ENCODE measurements at regions not wholly inside any gene's neighbourhood (a gene's known extent, or its start where the extent isn't known, plus 50 kb on each side); places are given as distances from the start of the nearest gene placed in this dataset.
"Not testable (repeated sequence)": the region's sequence is repeated elsewhere in the genome, so short reads cannot be mapped to it uniquely, and the experiment has no call there.

DNA sequence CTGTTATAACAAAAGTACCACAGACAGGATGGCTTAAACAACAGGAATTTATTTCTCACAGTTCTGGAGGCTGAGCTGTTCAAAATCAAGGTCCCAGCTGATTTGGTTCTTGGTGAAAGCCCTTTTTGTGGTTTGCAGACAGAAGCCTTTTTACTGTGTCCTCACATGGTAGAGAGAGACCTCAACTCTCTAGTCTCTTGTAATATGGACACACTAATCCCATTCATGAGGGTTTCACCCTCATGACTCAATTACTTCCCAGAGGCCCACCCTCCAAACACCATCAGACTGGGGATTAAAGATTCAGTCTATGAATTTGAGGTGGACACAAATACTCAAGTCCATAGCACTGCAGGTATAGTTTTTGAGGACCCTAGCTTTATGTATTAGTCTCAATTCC lies 97.3 kb upstream of the WIPF3 start:
- H3K27me3 ChIP-seq (replicated peaks in 1 of 2; ENCODE audit: control insufficient read depth in 2 of 2, insufficient read depth in 2 of 2, low read length in 1 of 2); BruUV-seq (replicated peaks); H3K79me2 ChIP-seq (ENCODE audit: control insufficient read depth, insufficient read depth, low read length); RAD21 ChIA-PET (ENCODE audit: unreplicated experiment); H3K36me3 ChIP-seq (ENCODE audit: control insufficient read depth in 2 of 2, insufficient read depth in 2 of 2, low read length in 1 of 2); H3K9ac ChIP-seq (ENCODE audit: control insufficient read depth, insufficient read depth, low read length); CTCF ChIA-PET; H3K4me2 ChIP-seq (ENCODE audit: control insufficient read depth, insufficient read depth); in situ Hi-C loops (cut with MboI); ATAC-seq; POLR2A ChIA-PET; intact Hi-C loops (cut with micrococcal nuclease; ENCODE audit: unreplicated experiment); H3K9me3 ChIP-seq (replicated peaks; ENCODE audit: control insufficient read depth, insufficient read depth, low read length); H3K4me1 ChIP-seq (ENCODE audit: control insufficient read depth, insufficient read depth, low read length); DNase-seq (ENCODE audit: low read depth, low spot score); FAIRE-seq; H4K20me1 ChIP-seq (ENCODE audit: control insufficient read depth, insufficient read depth); H2AFZ ChIP-seq (ENCODE audit: control insufficient read depth, low read depth, low read length); H3K4me3 ChIP-seq; SMC1A ChIA-PET (ENCODE audit: uncharacterized antibody, unreplicated experiment); H3K27ac ChIP-seq (ENCODE audit: control insufficient read depth, insufficient read depth): not testable (repeated sequence)

GRCh38 chr7:29723127-29723526 lies 83.2 kb upstream of the WIPF3 start:
- H3K4me1 ChIP-seq (ENCODE audit: control insufficient read depth, insufficient read depth, low read length); in situ Hi-C loops (cut with MboI); H3K79me2 ChIP-seq (ENCODE audit: control insufficient read depth, insufficient read depth, low read length); H3K9me3 ChIP-seq (replicated peaks; ENCODE audit: control insufficient read depth, insufficient read depth, low read length); BruUV-seq (replicated peaks); CTCF ChIA-PET; H3K36me3 ChIP-seq (ENCODE audit: control insufficient read depth in 2 of 2, insufficient read depth in 2 of 2, low read length in 1 of 2); RAD21 ChIA-PET (ENCODE audit: unreplicated experiment); ATAC-seq; H3K27ac ChIP-seq (ENCODE audit: control insufficient read depth, insufficient read depth); H3K9ac ChIP-seq (ENCODE audit: control insufficient read depth, insufficient read depth, low read length); H2AFZ ChIP-seq (ENCODE audit: control insufficient read depth, low read depth, low read length); H3K4me3 ChIP-seq; SMC1A ChIA-PET (ENCODE audit: uncharacterized antibody, unreplicated experiment); H3K4me2 ChIP-seq (ENCODE audit: control insufficient read depth, insufficient read depth); FAIRE-seq; H4K20me1 ChIP-seq (ENCODE audit: control insufficient read depth, insufficient read depth); intact Hi-C loops (cut with micrococcal nuclease; ENCODE audit: unreplicated experiment); H3K27me3 ChIP-seq (replicated peaks in 1 of 2; ENCODE audit: control insufficient read depth in 2 of 2, insufficient read depth in 2 of 2, low read length in 1 of 2); DNase-seq (ENCODE audit: low read depth, low spot score): not testable (repeated sequence)
- 48% methylated on average over 8 of the region's 8 CpGs for WGBS (ENCODE audit: insufficient coverage, insufficient replicate concordance, low lambda C conversion rate, missing lambda C conversion rate)
- POLR2A ChIA-PET, result interaction anchor here (0.5 to 0.7 kb wide), 2 partner anchors 299 to 688 kb away, joined by 3 to 4 read pairs; no protein-coding TSS in a partner anchor

DNA sequence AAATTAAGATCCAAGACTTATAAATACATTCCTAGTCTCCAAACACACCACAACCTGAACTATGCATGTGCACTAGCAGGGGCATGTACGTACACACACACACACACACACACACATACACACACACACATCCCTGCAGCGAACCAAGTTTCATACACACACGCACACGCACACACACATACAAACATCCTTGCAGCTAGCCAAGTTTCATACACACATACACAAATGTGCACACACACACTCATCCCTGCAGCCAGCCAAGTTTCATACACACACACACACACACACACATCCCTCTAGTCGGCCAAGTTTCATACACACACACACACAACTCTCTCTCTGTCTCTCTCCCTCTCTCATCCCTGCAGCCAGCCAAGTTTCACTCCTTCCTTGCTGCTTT lies 82.7 kb upstream of the WIPF3 start:
- CTCF ChIA-PET, result no interaction called here
- Histone ChIP-seq H3K4me2 (ENCODE audit: control insufficient read depth, insufficient read depth) (no peak overlapping the region), H3K79me2 (ENCODE audit: control insufficient read depth, insufficient read depth, low read length) (no peaks in the 10 kb centered on the region), H3K9me3 (replicated peaks; ENCODE audit: control insufficient read depth, insufficient read depth, low read length) (no peaks in the 10 kb centered on the region), H2AFZ (ENCODE audit: control insufficient read depth, low read depth, low read length) (no peak overlapping the region), H3K27ac (ENCODE audit: control insufficient read depth, insufficient read depth) (no peak overlapping the region), H3K9ac (ENCODE audit: control insufficient read depth, insufficient read depth, low read length) (no peak overlapping the region), H4K20me1 (ENCODE audit: control insufficient read depth, insufficient read depth) (no peaks in the 10 kb centered on the region), H3K4me1 (ENCODE audit: control insufficient read depth, insufficient read depth, low read length) (no peaks in the 10 kb centered on the region), H3K4me3 (no peak overlapping the region), H3K27me3 (replicated peaks in 1 of 2; ENCODE audit: control insufficient read depth in 2 of 2, insufficient read depth in 2 of 2, low read length in 1 of 2) (no peaks in the 10 kb centered on the region), H3K36me3 (ENCODE audit: control insufficient read depth in 2 of 2, insufficient read depth in 2 of 2, low read length in 1 of 2) (no peaks in the 10 kb centered on the region)
- POLR2A ChIA-PET, result interaction anchor here (0.7 kb wide), 1 partner anchor 298 kb away, joined by 4 read pairs; no protein-coding TSS in a partner anchor
- no peak for FAIRE-seq
- intact Hi-C loops (cut with micrococcal nuclease; ENCODE audit: unreplicated experiment) (no loop called here), in situ Hi-C loops (cut with MboI) (no loop called here)
- no peak for DNase-seq (ENCODE audit: low read depth, low spot score)
- ATAC-seq, result no peak
- no TSS peak for BruUV-seq (replicated peaks)
- 60% methylated on average over 5 of the region's 5 CpGs for WGBS (ENCODE audit: insufficient coverage, insufficient replicate concordance, low lambda C conversion rate, missing lambda C conversion rate)
- SMC1A ChIA-PET (ENCODE audit: uncharacterized antibody, unreplicated experiment), result no interaction called here
- RAD21 ChIA-PET (ENCODE audit: unreplicated experiment), result no interaction called here
- TF ChIP-seq ZBED1 (IDR thresholded peaks at IDR 0.05; ENCODE audit: borderline replicate concordance) (no peak), CEBPZ (IDR thresholded peaks at IDR 0.05; ENCODE audit: low read depth, low read length) (no peak)
- TF ChIP-seq, protein P1, sequence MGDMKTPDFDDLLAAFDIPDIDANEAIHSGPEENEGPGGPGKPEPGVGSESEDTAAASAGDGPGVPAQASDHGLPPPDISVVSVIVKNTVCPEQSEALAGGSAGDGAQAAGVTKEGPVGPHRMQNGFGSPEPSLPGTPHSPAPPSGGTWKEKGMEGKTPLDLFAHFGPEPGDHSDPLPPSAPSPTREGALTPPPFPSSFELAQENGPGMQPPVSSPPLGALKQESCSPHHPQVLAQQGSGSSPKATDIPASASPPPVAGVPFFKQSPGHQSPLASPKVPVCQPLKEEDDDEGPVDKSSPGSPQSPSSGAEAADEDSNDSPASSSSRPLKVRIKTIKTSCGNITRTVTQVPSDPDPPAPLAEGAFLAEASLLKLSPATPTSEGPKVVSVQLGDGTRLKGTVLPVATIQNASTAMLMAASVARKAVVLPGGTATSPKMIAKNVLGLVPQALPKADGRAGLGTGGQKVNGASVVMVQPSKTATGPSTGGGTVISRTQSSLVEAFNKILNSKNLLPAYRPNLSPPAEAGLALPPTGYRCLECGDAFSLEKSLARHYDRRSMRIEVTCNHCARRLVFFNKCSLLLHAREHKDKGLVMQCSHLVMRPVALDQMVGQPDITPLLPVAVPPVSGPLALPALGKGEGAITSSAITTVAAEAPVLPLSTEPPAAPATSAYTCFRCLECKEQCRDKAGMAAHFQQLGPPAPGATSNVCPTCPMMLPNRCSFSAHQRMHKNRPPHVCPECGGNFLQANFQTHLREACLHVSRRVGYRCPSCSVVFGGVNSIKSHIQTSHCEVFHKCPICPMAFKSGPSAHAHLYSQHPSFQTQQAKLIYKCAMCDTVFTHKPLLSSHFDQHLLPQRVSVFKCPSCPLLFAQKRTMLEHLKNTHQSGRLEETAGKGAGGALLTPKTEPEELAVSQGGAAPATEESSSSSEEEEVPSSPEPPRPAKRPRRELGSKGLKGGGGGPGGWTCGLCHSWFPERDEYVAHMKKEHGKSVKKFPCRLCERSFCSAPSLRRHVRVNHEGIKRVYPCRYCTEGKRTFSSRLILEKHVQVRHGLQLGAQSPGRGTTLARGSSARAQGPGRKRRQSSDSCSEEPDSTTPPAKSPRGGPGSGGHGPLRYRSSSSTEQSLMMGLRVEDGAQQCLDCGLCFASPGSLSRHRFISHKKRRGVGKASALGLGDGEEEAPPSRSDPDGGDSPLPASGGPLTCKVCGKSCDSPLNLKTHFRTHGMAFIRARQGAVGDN (IDR thresholded peaks at IDR 0.05), result no peak

Measured in GM12878 (cell line).